ENCODE measurements at regions not wholly inside any gene's neighbourhood (a gene's known extent, or its start where the extent isn't known, plus 50 kb on each side); places are given as distances from the start of the nearest gene placed in this dataset.

DNA sequence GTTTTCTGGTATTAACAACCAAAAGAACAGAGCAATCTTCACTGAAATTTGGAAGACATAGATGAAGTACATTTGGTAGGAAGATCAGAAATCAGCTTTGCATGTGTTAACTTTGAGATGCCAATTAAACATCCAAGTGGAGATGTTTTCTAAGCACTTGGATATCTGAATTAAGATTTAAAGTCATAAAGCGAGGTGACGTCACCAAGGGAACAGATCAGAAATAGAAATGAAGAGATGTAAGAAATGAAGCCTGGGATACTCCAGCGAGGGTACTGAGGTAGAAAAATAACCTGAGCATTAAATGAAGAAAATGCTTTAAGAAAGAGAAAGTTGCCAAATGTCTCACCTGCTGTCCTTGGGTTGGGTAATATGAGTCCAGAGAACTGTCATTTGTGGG lies 1223.3 kb downstream of the MAT2B start:
- in situ Hi-C loops (cut with HindIII; ENCODE audit: low sequenced_read_pairs) = no loop called here

DNA sequence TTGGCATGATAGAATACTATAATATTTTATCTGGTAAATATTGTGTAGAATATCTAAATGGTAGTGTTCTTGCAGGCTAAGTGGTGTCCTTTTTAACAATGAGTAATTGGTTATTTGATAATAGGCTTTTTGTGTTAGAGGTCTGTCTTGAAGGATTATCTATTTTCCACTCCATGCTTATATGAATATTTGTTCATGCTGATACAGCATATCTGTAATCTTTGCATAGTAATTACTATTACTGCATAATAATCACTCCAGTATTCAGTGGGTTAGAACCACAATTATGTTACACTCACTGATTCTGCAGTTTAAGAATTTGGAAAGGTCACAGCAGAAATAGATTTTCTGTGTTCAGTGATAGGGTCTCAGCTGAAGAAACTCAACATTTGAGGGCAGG lies 1229.9 kb downstream of the MAT2B start:
- in situ Hi-C loops (cut with HindIII; ENCODE audit: low sequenced_read_pairs) = no loop called here

DNA sequence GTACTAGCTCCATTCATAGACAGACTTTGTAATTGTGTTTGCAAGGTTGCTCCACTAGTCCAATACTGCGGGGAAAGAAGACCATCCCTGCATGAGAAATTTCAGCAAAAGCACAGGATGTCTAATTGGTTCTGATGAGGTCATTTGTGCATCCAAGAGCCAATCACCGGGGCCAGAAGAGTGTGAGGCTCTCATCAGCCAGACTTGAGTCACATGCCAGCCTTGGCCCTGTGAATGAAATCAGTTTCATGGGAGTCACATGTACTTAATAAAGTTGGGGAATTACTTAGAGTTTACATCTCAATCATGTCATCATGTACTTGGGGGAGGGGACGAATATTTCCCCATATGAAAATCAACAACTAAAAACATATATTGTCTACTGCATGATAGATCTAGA lies 1236.0 kb downstream of the MAT2B start:
- in situ Hi-C loops (cut with HindIII; ENCODE audit: low sequenced_read_pairs) = no loop called here

DNA sequence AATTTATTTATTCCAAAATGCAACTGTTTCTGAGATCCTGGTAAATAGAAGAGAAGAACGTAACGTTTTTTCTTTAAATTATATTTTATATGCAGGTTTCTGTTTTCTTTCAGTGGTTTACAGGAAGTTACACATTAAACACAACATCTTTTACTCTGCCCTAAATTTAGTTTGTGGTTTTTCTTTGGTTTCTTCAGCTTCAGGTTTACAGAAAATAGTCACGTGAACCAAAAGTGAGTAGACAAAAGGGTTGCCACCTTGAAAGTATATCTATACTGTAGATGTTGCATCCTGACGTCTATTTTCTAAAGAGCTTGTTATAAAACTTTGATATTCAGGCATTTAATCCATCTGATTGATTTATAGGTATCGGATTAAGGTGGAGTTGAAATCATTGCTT lies 1236.6 kb downstream of the MAT2B start:
- in situ Hi-C loops (cut with HindIII; ENCODE audit: low sequenced_read_pairs) = no loop called here

DNA sequence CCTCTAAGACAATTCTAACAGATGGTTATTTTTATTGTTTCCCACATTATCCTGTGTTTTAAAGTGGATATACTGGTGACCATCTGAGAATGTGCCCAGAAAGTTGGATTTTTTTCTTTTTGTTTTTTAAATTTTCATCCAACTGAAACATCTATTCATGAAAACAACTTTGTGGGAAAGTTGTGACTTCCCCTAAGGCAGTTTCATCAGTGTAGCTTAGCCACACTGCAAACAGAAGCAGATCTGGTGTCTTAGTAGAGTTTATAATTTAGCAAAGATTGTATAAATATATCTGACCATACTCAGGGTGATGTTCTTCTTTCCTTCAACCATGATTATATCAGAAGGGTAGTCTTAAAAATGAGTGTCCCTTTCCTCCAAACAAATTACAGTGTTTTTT lies 1241.3 kb downstream of the MAT2B start:
- in situ Hi-C loops (cut with HindIII; ENCODE audit: low sequenced_read_pairs) = no loop called here

DNA sequence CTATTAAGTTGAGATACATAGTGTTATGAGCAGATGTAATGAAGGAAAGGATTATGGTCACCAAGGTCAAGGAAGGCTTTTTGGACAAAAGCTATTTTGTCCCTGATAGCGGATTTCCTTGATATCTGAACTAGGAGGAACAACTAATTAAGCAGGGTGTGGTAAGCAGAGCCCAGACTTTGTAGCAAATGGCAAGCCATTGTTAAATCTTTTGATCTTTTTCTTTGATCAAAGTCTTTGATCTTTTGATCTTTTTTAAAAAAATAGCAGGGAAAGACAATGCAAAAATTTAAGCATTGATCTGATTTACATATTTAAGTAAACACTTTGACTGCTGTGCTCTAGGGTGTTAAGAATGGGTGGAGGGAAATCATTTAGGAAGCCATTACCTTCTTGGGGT lies 1242.0 kb downstream of the MAT2B start:
- in situ Hi-C loops (cut with HindIII; ENCODE audit: low sequenced_read_pairs) = no loop called here

DNA sequence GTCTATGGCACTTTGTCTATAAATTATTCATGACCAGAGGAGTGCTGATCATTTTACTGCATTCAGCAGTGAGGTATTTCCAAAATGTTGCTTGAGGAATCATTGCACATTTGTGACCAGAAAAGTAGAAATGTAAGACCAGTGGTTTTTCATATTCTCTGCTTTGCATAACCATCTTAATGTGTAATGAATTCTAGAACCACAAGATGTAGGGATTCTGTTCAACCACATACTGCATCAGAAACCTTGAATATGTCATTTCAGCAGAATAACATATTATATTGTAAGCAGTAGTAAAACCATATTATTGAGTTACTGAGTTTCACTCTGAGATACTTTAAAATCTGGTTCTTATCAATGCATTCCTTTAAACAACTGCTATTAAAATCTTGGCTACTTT lies 1243.4 kb downstream of the MAT2B start:
- in situ Hi-C loops (cut with HindIII; ENCODE audit: low sequenced_read_pairs) = no loop called here

DNA sequence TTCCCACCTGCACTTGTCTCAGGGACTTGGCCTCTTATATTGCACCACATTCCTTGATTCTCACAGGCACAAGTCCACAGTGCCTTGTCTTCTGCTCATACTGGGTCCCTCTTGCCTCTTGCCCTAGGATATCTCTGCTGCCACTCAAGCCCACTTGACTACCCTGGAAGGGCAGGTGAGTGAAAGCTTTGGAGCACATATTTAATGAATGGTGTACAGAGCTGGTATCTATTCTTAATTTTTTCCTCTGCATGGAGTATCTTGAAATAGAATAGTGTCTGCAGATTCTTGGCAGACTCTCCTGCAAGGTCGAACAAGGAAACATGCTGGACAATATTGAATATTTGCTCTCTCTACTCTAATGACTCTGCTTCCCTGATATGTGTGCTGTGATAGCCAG lies 1248.0 kb downstream of the MAT2B start:
- in situ Hi-C loops (cut with HindIII; ENCODE audit: low sequenced_read_pairs) = no loop called here

DNA sequence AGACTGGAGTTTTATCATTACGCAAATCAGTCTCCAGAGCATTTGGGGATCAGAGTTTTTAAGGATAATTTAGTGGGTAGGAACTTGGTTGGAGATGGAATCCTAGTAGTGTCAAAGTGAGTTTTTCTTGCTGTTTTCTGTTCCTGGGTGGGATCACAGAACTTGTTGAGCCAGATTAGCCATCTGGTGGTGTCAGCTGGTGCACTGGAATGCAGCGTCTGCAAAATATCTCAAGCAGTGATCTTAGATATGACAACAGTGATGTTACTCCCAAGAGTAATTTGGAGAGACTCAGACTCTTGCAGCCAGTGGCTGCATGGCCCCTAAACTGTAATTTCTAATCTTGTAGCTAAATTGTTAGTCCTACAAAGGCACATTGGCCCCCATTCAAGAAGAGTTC lies 1257.8 kb downstream of the MAT2B start:
- in situ Hi-C loops (cut with HindIII; ENCODE audit: low sequenced_read_pairs) = no loop called here

DNA sequence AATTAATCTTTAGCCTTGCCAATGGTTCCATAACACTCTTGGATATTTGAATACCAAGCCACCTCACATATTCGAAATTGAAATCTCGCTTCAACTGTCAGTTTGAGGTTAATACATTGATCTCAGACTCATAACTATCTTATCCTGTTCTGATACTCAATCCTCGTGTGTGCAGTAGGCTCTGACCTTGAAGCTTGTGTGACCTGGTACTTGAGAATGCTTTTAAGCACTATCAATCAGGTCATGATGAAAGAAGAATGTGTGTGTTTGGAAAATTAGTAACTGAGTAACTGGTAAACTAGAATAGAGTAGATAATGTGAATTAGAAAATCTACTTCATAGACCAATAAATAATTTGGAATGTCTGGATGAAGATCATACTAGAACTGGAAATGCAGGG lies 1266.7 kb downstream of the MAT2B start:
- in situ Hi-C loops (cut with HindIII; ENCODE audit: low sequenced_read_pairs) = no loop called here

DNA sequence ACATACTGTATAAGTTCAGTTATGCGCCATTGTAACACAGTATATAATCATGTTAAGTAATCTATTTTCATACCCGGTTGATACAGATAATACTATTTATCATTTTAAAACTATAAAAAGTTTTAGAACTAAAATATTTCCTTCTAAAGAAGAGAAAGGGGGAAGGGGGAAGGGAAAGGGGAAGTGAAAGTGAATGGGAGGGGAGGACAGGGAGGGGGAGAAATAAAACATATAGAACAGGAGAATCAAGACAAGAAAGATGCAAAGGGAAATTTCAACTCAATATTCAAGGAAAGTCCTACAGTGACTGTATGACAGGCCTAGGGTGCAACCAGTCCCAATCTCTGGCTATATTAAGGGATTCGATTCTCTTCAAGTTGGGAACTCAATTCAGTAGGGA lies 1278.8 kb downstream of the MAT2B start:
- in situ Hi-C loops (cut with HindIII; ENCODE audit: low sequenced_read_pairs) = no loop called here

DNA sequence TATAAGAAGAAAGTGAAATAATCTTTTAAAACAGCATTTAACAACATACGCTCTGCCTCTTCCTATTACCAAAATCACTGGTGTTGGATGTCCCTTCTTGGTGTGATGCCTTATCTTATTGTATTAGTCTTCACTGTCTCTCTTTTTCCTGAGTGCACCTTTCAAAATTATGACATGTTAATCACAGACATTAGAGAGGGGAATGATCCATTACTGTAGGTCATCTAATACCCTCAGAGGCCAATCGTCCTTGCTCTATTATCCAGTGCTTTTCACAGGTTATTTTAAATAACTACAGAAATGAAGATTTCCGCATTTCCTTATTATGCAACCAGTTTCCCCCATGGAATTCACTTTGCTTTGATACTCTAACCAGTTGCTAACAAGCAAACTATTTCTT lies 1292.7 kb downstream of the MAT2B start:
- in situ Hi-C loops (cut with HindIII; ENCODE audit: low sequenced_read_pairs) = no loop called here

DNA sequence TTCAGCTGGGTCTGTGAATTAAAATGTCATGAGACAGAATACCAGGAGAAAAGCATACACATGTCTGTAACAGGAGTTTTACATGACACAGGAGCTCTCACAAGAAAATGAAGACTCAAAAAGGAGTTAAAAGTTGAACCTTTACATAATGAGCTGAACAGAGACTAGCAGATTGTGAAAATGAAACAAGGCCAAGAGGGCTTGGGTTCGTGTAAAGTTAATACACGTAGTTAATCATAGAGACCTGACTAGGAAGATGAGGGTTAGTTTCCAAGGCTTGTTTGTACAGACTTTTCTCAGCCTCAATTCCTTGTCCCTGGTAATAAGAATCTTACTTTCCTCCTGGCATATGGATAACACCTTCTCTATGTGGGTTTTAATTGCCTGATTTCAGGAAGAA lies 1294.0 kb downstream of the MAT2B start:
- in situ Hi-C loops (cut with HindIII; ENCODE audit: low sequenced_read_pairs) = no loop called here

DNA sequence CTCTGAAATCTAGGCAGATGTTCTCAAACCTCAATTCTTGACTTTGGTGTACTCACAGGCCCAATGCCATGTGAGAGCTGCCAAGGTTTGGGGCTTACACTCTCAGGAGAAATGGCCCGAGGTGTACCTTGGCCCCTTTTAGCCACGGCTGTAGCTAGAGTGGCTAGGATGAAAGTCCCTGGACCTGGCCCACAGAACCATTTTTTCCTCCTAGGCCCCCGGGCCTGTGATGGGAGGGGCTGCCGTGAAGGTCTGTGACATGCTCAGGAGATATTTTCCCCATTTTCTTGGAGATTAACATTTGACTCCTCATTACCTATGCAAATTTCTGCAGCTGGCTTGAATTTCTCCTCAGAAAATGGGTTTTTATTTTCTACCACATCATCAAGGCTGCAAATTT lies 1296.5 kb downstream of the MAT2B start:
- in situ Hi-C loops (cut with HindIII; ENCODE audit: low sequenced_read_pairs) = no loop called here

DNA sequence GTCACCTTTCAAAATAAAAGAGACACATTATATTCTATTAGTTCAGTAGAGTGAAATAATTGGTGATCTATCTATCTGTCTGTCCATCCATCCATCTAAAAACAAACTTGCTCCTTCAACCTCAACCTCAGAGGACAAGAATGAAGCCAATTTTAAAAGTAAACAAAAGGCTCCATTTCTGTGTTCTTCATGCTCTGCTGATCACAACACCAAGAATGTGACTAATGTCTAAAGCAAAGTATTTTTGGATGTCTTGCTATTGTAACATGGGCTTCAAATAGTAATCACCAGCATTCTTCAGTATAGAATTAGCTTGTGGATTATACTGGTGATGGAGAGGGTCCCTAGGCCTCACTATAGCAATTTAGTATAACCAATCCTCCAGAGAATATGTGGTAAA lies 1304.4 kb downstream of the MAT2B start:
- in situ Hi-C loops (cut with HindIII; ENCODE audit: low sequenced_read_pairs) = no loop called here

DNA sequence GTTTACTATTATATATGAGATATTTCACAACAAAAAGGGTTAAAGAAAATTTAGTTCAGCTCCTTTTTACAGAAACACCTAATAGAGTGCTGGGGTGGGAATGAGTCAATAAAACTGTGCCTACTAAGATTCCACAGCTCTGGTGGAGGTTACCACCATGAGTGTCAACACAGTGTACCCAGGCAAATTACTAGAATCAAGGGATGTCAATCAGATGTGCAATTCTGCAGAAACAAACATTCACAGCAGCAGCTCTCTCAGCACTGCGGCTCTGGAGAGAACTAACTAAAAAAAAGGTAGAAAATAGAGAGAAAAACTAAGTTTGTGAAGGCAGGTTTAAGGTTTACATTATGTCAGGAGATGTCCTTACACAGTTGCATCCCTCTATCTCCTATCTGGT lies 1313.0 kb downstream of the MAT2B start:
- in situ Hi-C loops (cut with HindIII; ENCODE audit: low sequenced_read_pairs) = no loop called here

DNA sequence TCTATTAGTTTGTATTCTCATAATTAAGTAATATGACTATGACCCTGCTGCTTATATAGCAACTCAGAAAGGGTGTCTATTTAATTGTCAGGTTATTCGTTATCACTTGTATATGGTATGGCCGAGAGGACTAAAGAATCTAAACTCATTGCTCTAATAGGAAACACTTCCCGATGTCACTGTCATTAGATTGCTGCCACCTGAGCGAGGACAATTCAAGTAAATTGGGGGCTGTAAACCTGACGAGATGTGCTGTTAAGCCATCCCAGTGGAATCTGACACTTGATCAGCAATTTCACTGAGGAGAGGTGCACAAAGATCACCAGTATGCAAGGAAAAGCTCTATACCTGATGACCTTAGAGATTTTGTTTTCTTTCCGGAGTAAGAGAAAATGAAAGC lies 1319.3 kb downstream of the MAT2B start:
- in situ Hi-C loops (cut with HindIII; ENCODE audit: low sequenced_read_pairs) = no loop called here

DNA sequence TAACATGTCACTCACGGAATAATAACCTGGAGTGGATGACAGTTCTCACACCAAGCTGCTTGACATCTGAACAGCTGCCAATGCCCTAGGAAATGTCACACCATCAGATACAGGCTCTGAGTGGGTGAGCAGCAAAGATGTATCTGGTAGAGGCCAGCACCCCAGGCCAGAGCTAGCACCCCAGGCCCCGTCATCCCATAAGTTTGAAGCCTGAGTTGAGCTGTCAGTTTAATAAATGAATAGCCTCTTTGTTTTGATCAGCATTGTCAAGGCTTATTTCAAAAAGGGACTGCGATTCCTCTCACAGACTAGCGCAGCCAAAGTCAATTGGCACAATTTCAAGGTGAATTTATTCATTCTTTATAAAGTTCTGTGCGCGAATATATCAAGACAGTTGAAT lies 1327.1 kb downstream of the MAT2B start:
- in situ Hi-C loops (cut with HindIII; ENCODE audit: low sequenced_read_pairs) = no loop called here

DNA sequence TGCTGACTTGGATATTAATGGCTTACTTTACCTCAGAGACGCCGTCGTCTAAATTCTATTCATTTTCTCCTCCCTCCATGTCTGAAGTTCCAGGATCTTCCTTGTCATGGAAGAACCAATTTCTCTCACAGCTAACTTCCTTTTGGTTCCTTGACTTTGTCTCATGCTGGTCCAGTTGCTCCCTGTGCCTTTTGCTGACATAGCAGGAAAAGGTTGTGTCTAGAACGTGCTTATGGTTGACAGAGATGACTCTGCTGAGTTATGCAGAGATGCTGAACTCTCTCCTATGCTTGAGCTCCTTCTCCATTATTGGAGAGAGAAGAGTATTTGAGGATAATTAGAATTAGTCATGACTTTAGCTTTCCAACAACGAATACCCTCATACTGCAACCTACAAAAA lies 1338.9 kb downstream of the MAT2B start:
- in situ Hi-C loops (cut with HindIII; ENCODE audit: low sequenced_read_pairs) = no loop called here

DNA sequence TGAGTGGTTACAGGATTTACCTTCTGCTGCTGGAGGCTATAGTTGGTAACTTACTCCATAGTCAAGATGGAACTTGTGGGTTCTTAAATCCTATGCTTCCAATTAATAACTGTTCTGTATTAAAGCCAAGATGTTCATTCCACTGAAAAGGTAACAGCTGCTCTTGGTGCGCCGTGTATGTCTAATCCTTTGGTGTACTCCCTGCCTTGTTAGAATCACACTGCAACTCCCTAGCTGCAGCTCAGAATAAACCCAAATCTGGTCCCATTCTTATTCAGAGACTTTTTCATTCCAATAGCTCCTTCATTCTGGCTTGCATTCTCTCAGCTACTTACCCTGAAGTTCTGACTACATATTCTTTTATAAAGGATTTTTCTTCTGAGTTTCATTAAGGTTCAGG lies 1355.5 kb downstream of the MAT2B start:
- in situ Hi-C loops (cut with HindIII; ENCODE audit: low sequenced_read_pairs) = no loop called here

DNA sequence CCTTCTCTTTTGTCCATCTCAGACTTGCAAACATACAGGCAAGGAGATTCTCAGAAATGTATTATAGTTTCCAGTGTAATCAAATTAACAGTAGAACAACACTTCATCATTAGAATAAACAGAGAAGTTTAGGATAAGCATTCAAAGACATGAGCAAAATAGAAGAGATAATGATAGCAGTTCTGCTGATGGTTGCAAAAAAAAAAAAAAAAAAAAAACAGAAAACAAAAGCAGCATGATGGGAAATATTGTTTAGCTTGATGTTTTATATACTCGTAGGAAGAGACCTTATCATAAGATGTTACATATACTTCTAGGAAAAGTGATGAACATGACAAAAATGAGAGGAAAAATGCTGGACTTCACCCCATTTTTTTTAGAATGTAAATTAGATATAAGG lies 1356.2 kb downstream of the MAT2B start:
- in situ Hi-C loops (cut with HindIII; ENCODE audit: low sequenced_read_pairs) = no loop called here

DNA sequence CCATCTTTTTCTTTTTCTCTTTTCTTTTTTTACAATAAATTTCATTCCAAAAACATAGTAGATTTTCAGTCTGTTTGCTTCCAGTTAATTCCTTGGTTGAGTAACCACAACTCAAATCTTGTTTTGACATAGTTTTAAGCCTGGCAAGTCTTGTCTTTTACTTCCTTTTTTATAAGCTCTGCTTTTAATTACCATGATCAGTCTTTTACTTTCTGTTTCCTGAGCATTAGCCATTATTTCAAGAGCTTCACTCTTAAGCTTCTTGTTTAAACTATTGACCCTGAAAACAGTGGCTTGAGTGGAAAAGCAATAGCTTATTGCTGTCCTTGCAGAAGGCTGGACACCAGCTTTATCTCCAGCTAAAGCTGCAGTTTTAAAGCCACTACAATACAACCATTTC lies 1363.3 kb downstream of the MAT2B start:
- in situ Hi-C loops (cut with HindIII; ENCODE audit: low sequenced_read_pairs) = no loop called here

DNA sequence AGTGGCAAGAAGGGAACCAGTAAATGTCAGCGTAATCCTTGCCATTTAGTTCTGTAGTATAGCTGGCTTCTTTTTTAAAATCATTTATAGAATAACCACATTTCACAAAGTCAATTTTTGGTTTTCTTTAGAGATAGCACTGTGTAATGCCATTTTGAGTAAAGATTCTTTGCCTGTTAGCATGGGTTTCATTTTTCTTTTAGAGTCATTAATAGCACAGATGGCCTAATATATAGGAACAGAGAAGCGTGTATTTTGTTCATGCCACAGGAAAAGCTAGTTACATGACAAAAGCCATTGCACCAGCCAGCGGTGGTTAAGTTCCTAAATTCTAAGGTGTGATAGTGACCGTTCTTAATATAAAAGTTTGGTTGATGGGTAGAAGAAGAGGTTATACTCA lies 1363.9 kb downstream of the MAT2B start:
- in situ Hi-C loops (cut with HindIII; ENCODE audit: low sequenced_read_pairs) = no loop called here

DNA sequence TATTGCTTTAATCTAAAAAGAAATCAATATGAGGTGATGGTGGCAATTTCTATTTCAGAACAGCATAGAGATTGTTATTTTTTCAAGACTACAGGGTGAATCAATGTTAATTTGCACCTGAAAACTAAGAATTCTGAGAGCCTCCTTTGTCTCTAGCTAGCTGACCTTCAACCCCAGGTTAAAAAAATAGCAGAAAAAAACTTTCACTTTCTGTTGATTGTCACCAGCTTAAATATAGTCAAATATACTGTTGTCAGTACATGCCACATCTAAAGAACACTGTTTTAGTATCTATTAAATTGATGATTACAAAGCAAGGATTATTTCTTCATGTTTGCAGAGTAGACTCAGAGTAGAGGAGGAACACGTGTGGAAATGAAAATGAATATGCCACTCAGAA lies 1371.4 kb downstream of the MAT2B start:
- in situ Hi-C loops (cut with HindIII; ENCODE audit: low sequenced_read_pairs) = no loop called here
